NCI-H2107 treated with DMSO at 0.1 percent for 48 hours (cell line): ENCODE measurements at regions not wholly inside any gene's neighbourhood (a gene's known extent, or its start where the extent isn't known, plus 50 kb on each side); places are given as distances from the start of the nearest gene placed in this dataset.
"Not testable (repeated sequence)": the region's sequence is repeated elsewhere in the genome, so short reads cannot be mapped to it uniquely, and the experiment has no call there.

Experiments
- DNase-seq: peaks from one replicate; lab custom pipeline; 2025; ENCODE audit not compliant: unreplicated experiment; lab: John Stamatoyannopoulos, UW

GRCh38 chr18:22068784-22069183 is 100.6 kb upstream of the GATA6 start:
- not testable (repeated sequence) for DNase-seq

- no peak for DNase-seq
Measured at GRCh38 chr18:22069916-22070315, 99.5 kb upstream of the GATA6 start.

- DNase-seq, result no peak
Measured at GRCh38 chr18:22073411-22073810, 96.0 kb upstream of the GATA6 start.

- no peak for DNase-seq
Measured at GRCh38 chr18:22074282-22075070, 94.9 kb upstream of the GATA6 start.

GRCh38 chr18:22080035-22080434 is 89.4 kb upstream of the GATA6 start:
- DNase-seq, result no peak

GRCh38 chr18:22082408-22082807 is 87.0 kb upstream of the GATA6 start:
- no peak for DNase-seq

GRCh38 chr18:22084547-22084946 is 84.8 kb upstream of the GATA6 start:
- DNase-seq, result no peak

GRCh38 chr18:22086973-22087372 is 82.4 kb upstream of the GATA6 start:
- DNase-seq, result no peak

- DNase-seq, result no peak
Measured at GRCh38 chr18:22088029-22088428, 81.4 kb upstream of the GATA6 start.

GRCh38 chr18:22088996-22089640 is 80.3 kb upstream of the GATA6 start:
- no peak for DNase-seq

- DNase-seq, result no peak
Measured at GRCh38 chr18:22091341-22091740, 78.0 kb upstream of the GATA6 start.

GRCh38 chr18:22093731-22094357 is 75.5 kb upstream of the GATA6 start:
- DNase-seq, result no peak

GRCh38 chr18:22094358-22094734 is 75.0 kb upstream of the GATA6 start:
- DNase-seq, result no peak

- no peak for DNase-seq
Measured at GRCh38 chr18:22098563-22098989, 70.8 kb upstream of the GATA6 start.

GRCh38 chr18:22099925-22100324 is 69.5 kb upstream of the GATA6 start:
- DNase-seq, result no peak

GRCh38 chr18:22101731-22102130 is 67.7 kb upstream of the GATA6 start:
- no peak for DNase-seq

- DNase-seq, result no peak
Measured at GRCh38 chr18:22102953-22103646, 66.3 kb upstream of the GATA6 start.

- DNase-seq, result no peak
Measured at GRCh38 chr18:22103647-22104031, 65.8 kb upstream of the GATA6 start.

- DNase-seq, result no peak
Measured at GRCh38 chr18:22106536-22107292, 62.7 kb upstream of the GATA6 start.

GRCh38 chr18:22108674-22109073 is 60.7 kb upstream of the GATA6 start:
- no peak for DNase-seq

GRCh38 chr18:22109535-22109934 is 59.9 kb upstream of the GATA6 start:
- no peak for DNase-seq
